ENCODE measurements at regions not wholly inside any gene's neighbourhood (a gene's known extent, or its start where the extent isn't known, plus 50 kb on each side); places are given as distances from the start of the nearest gene placed in this dataset.

DNA sequence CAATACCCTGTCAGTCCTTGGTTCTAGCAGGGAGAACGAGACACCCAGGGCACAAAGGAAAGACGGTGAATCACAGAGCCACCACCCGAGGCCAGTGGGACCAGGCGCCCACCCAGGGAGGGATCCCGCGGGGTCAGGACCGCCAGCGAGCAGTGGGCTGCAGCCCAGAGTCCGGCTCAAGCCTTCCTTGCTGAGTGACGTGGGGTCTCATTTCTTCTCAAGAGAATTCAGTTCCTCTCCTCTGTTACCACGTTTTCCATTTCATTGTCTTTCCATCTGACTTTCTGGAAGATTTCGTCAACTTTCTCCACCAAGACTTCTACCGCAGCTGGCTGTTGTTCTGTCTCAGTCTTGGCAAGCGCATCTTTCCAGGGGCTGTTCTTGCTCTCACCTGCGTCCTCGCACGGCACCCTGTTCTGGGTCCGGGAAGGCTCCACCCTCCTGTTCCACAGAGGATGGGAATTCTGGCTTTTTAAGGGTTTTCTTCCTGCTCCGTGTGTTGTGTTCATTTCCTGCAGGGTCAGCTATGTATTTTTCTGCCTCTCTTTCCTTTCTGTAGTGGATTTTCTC, 248.6 kb downstream of the NDUFA10 start:
- no peak for DNase-seq

DNA sequence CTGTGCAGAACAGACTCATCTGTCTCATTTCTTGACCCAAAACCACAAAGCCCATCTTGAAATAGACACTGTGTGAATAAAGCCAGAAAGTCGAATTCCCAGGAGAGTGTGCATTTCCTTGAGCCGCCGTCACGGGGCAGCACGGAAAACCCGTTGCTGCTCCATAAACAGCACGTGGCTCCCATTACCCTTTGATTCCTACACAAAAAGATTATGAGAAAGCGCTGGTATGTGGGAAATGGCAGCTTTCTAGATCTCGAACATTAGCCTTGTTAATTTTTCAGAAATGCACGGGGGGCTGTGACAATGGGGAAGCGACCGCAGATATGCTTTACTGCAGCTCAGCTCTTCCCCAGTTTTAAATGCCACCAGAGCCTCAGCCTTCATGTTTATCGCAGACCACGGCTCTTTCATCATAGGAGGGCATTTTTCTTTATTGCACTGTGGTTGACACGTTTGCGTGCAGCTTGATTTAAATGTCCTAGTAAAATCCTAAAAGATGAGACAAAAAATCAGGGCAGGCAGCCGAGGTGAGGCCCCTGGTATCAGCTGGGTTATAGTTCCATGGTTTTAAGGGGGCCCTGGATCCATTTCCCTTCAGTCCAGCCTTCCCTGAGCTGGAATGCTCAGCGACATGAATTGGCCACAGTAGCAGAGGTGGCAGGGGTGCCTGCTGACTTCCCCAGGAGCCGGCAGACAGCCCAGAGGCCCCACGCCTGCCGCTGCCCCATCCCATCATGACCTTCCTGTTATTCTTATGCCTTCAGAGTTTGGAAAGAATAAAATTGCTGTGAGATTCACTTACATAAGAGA, 249.3 kb downstream of the NDUFA10 start:
- peak; percentile 52 for DNase-seq

- DNase-seq = no peak
These were observed 250.1 kb downstream of the NDUFA10 start for GRCh38 chr2:239774933-239775622.

GRCh38 chr2:239774142-239774462, 251.0 kb downstream of the NDUFA10 start:
- no peak for DNase-seq

DNA sequence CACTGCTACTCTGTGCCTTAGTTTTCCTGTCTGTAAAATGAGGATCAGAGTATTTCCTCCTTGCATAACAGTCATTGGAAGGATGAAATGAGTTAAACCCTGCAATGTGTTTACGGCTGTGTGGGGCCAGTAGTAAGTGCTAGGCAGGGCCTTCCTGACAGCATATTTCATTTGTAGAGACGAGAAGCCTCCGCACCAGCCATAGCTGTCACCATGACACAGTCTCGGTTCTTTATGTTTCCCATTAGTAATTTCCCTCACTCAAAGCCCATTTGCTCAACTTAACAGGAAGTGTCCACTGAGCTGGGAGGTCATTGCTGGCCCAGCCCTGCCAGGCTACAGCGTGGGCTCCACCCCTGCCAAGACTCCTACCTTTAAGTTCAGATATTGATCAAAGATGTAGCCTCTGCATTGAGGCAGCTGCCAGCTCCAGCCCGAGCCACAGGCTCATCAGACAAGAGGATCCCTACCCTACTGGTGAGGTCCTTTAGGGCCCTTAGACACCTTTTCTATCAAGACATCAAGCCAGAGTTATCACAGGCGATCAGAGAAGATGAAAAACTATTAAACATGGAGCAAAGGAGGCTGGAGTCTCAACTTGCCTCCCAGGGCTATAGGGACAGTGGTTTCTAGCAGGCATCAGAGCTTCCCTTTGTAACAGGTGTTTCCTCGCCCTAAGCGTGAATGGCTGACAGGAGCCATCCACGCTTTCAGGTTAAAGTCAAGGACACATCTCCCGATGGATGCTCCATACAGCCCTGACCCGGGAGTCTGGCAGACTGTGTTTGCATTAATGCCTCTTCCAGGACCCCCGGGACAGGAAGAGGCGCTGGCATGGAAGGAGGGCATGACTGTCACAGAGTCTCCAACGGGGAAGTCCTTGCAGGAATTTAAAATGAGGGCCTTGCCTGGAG, 251.7 kb downstream of the NDUFA10 start:
- DNase-seq = no peak

GRCh38 chr2:239772721-239773120, 252.4 kb downstream of the NDUFA10 start:
- DNase-seq = no peak

DNA sequence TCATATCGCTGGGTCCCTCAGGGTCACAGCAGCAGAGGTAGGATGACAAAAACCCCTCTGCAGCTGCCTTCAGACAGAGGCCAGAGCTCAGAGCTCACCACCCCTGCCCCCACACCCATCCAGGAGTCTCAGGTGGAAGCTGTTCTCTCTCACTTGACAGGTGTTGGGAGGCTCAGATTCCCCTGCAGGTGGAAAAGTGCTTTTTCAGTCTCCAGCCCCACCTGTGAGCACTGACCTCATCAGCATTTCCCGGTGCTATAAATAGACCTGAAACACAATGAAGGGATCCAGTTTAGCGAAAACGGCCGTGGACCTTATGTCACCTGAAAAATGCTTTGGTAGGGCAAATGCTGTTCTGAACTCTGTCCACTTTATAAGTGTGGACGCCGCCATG, 254.9 kb downstream of the NDUFA10 start:
- DNase-seq = no peak

GRCh38 chr2:239769554-239770245, 255.4 kb downstream of the NDUFA10 start:
- DNase-seq = no peak

DNA sequence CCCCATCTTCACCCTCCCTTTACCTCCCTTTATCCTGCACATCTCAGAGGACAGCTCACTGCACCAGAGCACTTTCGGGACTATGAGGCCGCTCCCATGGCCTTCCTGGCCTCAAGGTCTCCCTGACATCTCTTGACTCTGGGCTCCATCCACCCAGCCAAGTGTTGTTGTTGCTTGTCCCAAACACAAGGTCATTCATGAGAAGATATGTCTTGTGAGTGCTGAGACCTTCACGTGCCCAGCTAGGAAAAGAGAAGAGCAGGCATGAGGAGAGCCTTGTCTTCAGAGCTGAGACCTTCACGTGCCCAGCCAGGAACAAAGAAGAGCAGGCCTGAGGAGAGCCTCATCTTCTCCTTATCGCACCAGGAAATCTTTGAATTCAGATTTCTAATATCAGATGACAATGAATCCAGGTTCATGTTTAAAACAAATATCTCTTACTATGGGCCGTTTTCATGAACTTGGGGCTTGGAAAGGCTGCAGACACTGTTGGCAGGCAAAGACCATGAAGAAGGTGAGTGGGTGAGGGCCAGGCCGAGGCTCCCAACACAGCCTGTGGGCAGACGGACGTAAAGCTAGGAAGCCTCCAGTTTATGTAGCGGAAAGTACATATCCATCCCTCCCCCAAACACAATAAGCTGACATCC, 256.1 kb downstream of the NDUFA10 start:
- DNase-seq = no peak

- DNase-seq = no peak
These were observed 256.9 kb downstream of the NDUFA10 start for GRCh38 chr2:239768031-239768790.

DNA sequence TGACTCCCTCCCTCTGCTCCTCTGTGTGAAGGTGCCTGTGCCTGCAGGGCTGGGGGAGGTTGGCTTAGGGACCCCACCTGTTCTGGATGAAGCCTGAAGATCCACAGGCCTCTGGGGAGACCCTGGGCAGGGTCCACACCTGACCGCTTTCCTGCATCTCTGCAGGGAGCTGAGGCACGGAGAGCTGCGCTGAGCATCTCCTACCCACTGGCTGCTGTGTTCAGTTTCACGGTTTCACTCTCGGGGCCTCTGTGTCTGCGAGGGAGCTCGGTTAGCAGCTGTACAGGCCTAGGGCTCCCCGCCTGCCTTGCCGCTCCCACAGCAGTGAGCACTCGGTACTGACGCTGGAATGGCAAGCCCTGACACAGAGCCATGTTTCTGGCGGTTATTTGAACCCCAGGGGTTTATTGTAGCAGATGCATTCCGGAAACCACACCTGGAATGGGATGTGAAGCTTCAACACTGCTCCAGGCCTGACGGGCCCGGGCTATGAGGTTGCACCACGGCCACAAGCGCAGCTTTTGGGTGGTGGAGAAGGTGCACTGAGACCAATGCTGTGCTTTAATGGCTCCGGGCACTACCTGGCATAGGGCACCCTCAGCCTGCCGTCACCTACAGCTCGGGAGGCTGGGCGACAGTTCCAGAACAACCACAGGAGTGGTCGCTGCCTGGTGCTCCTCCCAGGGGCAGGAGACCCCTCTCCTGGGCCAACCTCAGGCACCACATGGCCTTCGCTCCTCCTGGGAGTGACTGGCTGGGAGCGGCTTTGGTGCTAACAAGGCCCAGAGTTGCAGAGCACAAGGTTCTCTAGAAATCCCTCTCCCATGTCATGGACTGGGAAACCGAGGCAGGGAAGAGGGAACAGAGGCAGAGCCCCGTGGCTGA, 257.9 kb downstream of the NDUFA10 start:
- no peak for DNase-seq

- no peak for DNase-seq
These were observed 259.2 kb downstream of the NDUFA10 start for GRCh38 chr2:239765911-239766310.

GRCh38 chr2:239765076-239765845, 259.9 kb downstream of the NDUFA10 start:
- no peak for DNase-seq

DNA sequence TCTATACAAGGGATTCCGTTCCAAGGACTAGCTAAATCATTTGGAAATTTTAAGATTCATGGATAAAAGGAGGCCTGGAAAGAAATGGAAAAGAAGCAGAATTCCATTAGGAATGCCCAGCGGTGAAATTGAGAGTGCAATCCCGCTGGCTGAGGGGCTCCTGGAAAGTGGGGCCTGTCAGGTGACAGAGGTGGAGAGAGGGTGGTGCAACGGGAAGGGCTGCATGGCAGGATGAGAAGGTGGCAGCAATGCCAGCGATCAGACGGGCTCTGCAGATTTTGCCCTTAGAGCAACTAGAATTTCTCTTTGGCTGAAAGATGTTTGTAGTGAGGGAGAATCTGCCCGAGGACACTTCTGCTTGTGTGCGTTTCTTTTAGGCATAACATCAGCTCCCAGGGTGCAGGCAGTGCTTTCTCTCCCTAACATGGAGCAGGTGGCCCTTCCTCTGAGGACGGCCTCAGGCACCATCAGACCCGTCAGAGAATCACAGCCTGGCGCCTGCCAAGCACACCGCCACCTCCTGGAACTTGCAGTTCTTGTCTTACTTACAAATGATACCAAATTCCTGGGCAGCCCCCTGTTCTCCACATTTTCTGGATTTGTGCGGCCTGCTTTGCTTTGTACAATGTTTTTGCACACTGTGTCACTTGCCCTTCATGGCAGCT, 261.6 kb downstream of the NDUFA10 start:
- no peak for DNase-seq

GRCh38 chr2:239762655-239763269, 262.4 kb downstream of the NDUFA10 start:
- DNase-seq = no peak

DNA sequence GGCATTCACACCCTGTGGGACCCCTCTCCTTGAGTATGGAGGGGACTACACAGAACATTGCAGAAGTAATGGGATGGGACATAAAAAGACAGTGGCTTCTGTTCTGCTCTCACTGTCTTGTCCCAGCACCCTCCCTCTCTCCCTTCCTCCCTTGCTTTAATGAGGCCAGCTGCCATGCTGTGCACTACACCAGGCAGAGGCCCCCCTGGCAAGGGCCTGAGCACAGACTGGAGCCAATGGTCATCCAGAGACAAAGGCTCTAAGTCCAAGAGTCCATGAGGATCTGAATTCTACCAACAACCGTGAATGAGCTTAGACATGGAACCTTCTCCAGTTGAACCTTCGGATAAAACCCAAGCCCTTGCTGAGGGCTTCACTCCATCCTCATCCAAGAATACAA, 263.0 kb downstream of the NDUFA10 start:
- DNase-seq = no peak

GRCh38 chr2:239760596-239760995, 264.5 kb downstream of the NDUFA10 start:
- DNase-seq = no peak

DNA sequence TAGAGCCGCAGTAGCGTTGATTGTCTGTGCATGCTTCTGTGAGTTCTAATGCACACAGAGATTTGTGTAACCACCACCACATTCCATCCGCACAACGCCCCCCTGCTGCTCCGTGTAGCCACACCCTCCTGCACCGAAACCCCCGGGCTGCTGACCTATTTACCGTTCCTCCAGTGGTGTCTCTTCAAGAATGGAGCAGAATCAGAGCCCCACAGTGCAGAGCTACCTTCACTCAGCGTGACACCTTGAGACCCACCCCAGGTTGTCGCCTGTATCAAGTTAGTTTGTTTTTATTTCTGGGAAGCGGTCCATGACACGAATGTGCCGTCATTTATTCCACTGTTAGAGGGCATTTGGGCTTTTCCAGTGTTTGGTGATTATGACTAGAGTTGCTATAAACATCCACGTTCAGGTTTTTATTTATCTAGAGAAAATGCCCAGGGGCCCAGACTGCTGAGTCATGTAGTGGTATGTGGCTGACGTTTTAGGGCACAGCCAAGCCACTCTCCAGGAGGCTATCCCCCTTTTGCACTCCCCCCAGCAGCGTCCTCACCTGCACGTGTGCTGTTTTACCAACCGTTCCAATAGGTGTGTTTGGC, 266.8 kb downstream of the NDUFA10 start:
- DNase-seq = no peak
